GM21381 (cell line): ENCODE measurements at regions not wholly inside any gene's neighbourhood (a gene's known extent, or its start where the extent isn't known, plus 50 kb on each side); places are given as distances from the start of the nearest gene placed in this dataset.

ENCODE experiments used
- ATAC-seq: cut with Tn5 transposase; IDR thresholded peaks from one replicate; pipeline ENCODE4 v1.9.1; 2021; ENCODE audit warnings: mild to moderate bottlenecking, moderate library complexity; ENCODE audit not compliant: unreplicated experiment

DNA sequence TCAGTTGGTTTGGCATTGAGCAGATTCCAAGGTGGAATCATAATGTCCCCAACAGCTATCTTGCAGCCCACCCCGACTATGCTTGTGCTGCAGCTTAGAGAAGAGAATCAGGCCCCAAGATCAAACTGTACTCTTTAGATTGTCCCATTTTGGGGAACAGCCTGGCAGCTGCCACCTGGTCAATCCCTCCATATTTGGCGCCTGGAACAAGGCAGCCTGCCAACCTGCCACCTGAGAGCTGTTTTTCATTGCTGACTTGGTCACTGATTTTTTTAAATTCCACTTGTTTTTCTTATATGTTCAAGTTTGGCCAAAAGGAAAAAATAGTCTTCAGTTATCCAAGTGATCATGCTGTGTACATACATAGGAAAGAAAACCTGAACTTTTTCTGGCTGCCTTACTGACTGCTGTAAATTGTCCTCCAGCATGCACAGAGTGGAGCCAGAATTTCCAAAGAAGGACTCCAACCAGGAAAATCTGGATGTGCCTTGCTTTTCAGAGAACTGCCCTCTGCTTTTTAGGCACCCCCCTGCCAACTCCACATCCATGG is 504.2 kb downstream of the ENC1 start:
- no peak for ATAC-seq

- ATAC-seq = no peak
These were observed 505.5 kb downstream of the ENC1 start for GRCh38 chr5:74135033-74135432.

DNA sequence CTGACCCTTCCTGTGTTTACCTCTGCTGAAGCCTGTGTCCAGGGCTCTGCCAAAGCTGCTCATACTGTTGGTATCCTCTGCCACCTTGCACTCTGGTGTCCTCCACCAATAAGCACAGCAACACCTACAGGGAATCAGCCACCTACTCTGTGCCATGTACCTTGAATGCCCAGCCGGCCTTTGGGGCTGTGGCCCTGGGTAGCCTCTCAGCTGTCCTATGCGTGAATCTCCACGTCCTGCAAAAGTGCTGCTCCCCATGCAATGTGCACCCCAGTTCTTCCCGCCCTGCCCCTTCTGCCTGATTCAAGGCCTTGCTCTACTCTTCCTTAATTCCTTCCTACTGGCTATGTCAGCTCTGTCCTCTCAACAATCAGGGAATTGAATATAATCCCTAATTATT is 506.5 kb downstream of the ARHGEF28 start:
- ATAC-seq = no peak

GRCh38 chr5:74131250-74131649 is 505.3 kb downstream of the ARHGEF28 start:
- ATAC-seq = no peak

- ATAC-seq = no peak
These were observed 504.3 kb downstream of the ARHGEF28 start for GRCh38 chr5:74130155-74130897.

GRCh38 chr5:74127381-74128320 is 501.7 kb downstream of the ARHGEF28 start:
- no peak for ATAC-seq

DNA sequence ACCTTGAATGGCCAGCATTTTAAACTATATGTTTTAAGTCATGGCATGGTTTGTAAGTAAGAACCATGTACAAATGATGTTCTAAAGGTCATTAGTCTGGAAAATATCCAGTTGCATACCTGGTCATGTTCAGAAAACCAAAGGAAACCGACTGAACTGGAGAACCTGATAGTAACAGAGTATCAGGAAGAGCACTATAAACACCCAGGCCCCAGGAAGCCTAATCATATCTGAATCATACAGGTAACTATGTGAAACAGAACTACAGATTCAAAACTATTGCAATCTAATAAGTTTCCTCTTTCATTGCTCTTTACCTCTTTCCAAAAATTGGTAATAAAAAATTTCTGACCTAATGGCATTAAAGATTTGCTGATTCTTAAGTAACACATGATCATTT is 500.3 kb downstream of the ARHGEF28 start:
- no peak for ATAC-seq

DNA sequence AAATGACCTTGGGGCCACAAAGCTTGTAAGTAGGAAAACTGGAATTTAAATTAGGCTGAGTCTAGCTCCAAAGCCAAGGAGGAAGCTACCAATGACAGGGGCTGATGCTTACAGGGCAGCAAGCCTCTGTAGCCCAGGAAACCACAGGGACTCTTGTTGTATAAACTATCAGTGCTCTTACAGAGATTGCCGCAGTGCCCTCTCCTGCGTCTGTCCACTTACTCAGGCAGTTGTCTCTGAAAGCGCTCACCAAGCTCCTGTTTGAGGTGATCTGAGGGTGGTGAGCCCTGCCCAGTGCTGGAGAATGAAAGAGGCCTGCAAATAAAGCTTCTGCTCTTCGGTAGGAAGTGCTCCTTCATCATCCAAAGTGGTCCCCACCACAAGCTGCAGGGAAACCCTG is 498.8 kb downstream of the ARHGEF28 start:
- ATAC-seq = no peak

DNA sequence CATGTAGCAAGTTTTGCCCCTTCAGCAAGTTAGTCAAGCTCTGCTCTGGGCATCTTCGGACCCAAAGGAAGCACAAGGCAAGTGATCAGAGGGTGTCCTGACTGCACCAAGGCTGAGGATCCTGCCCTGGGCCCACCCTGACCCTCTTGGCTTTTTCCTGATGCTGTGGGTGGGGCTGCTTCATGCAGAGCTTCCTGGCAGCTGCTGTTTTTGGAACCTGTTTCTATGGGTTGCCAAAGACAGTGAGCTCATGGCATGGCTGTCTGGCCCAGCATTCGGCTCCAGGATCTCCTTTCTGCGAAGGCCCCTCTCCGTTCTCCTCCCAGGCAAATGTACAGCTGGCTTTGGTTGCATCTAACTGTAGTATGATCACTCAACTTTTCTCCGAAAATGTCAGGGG is 497.9 kb downstream of the ARHGEF28 start:
- no peak for ATAC-seq

DNA sequence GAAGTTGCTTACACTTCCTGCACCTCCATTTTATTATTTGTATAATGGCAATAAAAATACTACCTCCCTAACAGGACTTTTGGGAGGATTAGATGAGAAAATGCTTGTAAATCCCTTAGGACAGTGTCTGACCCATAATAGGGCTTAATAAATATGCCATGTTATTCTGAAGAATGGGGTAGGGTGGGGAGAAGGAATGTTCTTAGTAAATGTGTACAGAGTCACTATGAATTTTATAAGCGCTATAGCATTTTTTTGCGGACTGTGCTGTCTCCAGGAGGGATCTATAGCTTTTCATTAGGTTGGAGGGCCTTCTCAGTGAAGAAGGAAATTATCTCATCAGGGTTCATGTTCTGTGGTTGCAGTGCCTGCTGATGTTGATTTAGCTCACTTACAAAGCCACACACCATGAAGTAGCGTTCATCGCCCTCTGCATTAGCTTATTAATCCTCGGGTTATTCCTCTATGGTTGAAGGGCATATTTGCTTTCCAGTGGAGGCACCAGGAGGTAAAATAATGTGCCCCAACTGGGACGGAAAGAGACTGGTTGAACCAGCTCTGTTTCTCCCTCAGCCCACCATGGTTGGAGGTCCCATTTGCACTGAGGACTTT is 497.1 kb downstream of the ARHGEF28 start:
- ATAC-seq = no peak

GRCh38 chr5:74122175-74122574 is 496.2 kb downstream of the ARHGEF28 start:
- ATAC-seq = no peak

GRCh38 chr5:74120585-74120984 is 494.6 kb downstream of the ARHGEF28 start:
- ATAC-seq = no peak

DNA sequence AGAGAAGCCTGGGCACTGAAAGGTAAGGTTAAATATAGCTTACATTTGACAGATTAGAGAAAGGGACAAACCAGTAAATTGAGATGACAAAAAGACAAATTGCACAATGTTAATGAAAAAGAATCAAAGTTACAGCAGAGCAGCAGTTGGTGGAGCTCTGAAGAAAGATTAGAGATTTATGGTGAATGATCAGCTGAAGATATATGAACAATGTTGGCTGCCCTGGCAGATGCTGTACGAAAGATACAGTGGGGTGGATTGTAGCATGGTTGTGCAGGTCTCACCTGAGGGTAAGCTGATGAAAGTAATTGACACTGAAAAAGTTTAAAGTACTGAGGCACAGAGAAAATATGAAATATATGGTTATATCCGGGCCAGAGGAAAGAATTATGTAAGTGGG is 492.1 kb downstream of the ARHGEF28 start:
- no peak for ATAC-seq

- ATAC-seq = no peak
These were observed 491.0 kb downstream of the ARHGEF28 start for GRCh38 chr5:74116984-74117383.

DNA sequence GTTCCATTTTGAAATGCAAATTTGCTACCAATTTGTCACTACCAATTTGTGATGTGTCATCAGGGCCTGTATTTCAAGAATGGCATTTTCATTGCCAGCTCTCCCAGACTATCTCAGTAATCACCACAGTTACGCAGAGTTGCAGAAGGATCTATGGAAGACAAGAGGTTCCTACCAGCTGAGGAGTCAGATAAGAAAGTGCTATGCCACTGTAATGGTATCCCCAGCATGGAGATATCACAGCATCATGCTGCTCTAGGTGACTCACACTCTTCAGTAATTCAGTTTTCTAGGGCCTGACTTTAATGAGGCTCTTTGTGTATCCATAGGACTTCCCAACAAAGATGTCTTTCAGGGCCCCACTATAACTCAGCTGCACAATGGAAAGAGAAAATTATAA is 490.3 kb downstream of the ARHGEF28 start:
- ATAC-seq = no peak

DNA sequence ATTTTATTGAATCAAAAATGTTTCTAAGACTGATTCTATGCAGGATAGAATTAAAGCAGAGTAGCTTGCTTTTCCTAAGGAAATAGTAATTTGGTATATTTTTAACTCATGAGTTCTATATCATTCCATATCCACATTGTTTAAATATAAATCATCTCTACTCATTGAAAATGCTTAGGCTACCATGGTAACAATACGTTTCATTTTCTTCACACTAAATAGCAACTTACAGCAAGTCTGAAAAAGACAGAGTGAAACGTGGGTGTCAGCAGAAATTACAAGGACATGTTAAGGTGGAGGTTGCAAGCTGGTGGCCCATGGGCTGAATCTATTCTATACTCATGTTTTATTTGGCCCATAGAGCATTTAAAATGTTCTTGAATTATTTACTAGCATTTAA is 487.9 kb downstream of the ARHGEF28 start:
- ATAC-seq = no peak

- no peak for ATAC-seq
These were observed 487.2 kb downstream of the ARHGEF28 start for GRCh38 chr5:74113196-74113540.

DNA sequence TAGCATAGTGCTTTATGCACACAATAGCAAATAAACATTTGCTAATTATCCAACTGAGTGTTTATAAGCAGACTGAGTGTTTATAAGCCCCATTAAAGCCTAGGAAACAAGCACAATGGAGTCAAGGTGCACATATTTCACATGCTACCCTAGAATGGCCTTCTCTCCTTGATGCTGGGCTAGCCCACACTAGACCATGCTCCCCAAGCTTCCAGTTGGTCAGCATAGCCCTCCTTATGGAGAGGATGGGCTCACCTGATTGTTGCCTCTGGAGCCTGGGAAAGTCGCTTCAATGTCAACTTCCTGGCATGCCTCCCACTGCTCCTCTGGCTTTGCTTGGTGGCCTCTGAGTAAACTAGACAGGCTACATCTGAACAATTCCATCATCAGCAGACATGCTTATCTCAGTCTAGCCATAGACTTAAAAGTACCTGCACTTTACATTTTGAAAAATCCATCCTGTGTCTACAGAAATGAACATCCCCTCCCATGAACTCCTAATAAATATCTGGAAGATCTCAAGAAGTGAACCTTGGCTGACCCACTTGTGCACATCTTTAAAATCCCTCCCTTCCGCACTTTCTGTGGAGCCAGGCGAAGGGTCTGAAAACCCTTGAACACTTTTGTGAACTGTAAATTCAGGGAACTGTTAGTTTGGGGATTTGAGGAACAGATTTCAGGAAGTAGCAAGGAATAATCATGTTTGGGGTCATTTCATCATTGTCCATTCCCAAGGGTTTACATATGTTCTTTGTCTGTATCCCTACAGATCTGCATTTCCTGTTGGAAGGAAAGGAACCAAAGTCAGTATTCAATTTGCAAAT is 486.6 kb downstream of the ARHGEF28 start:
- no peak for ATAC-seq

DNA sequence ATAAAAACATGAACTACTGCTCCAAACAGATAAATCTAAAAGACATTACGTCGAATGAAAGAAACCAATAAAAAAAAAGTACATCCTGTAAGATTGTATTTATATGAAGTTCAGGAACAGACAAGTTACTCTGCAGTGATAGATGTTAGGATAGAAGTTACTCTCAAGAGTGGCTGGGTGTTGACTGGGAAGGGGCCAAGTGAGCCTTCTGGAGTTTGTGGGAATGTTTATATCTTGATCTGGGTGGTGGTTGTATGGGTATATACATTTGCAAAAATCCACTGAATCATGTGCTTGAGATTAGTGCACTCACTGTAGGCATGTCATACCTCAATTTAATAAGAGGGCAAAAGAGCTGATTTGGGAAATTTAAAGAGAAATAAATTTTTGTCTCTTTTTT is 485.8 kb downstream of the ARHGEF28 start:
- no peak for ATAC-seq

- ATAC-seq = no peak
These were observed 483.3 kb downstream of the ARHGEF28 start for GRCh38 chr5:74109344-74109743.

DNA sequence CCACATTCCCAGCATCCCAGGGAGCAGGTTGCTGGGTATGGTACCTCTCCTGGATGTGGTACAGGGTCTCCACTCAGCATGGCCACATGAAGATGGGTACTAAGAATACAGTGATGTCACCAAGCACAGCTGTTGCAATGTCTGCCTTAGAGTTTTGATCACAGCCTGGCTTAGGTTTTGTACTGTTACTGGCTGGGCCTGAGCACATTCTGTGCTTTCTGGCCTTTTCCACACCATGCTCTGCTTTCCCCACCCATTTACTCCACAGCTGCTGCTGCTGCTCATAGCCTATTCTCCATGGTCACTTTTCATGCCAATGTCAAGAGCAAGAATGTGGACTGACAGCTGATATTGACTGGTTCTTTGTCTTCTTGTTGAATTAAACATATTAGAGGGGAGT is 481.9 kb downstream of the ARHGEF28 start:
- ATAC-seq = no peak
